ENCODE measurements at regions not wholly inside any gene's neighbourhood (a gene's known extent, or its start where the extent isn't known, plus 50 kb on each side); places are given as distances from the start of the nearest gene placed in this dataset.

DNA sequence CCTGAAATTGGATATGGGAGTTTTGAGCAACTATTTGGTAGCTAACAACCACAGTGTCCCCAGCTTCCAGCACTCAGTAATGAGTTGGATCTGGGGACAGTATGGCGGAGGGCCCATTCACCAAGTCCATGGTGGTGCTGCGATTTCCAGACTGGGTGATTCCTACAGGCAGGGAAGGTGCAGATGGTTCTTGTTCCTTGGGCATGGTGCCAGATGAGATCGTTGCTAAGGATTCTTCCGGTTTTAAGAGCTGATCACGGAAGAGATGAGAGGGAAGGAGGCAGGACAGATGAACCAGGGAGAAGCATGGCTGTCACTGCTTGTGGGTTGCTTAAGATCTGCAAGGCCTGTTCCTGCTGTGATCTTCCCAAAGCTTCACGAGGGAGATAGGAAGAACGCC, 380.3 kb downstream of the TCERG1L start:
- H3K18ac ChIP-seq (ENCODE audit: insufficient read length, low read depth, low read length), result no peak overlapping the region
- H3T11ph ChIP-seq (ENCODE audit: low read length), result no peak overlapping the region
- H2BK12ac ChIP-seq (ENCODE audit: insufficient read length, low read depth, low read length), result no peak overlapping the region
- no peaks in the 10 kb centered on the region for H3K79me1 ChIP-seq (ENCODE audit: insufficient read depth, low read depth, low read length, poor library complexity, severe bottlenecking)
- Mint-ChIP-seq H3K27ac (no peak overlapping the region), H3K9me3 (peaks cover 0 to 5% of the 10 kb centered on the region in 2 experiments; a peak in 2 of 5 replicates), H3K4me1 (peaks cover 27 to 28% of the 10 kb centered on the region in 2 experiments), H3K27me3 (ENCODE audit: low read depth) (peaks cover 38% of the 10 kb centered on the region), H3K4me3 (no peak overlapping the region), H3K36me3 (ENCODE audit: insufficient read depth in 1 of 3, low read depth in 3 of 3) (peaks cover 0 to 2% (median 0%) of the 10 kb centered on the region in 3 experiments; a peak in 2 of 7 replicates)
- no peak overlapping the region for H2BK120ac ChIP-seq (ENCODE audit: low read depth, low read length, poor library complexity, severe bottlenecking)
- H2AFZ ChIP-seq (ENCODE audit: low read length), result no peak overlapping the region
- no CpG with 5 or more reads among the region's 7 CpGs for WGBS (ENCODE audit: extremely low coverage, insufficient read length, low lambda C conversion rate)
- peaks cover 15% of the 10 kb centered on the region; the same call in 1 of the 2 replicates for H3K4me1 ChIP-seq (ENCODE audit: insufficient read depth, low read length)
- no peaks in the 10 kb centered on the region for H4K20me1 ChIP-seq (ENCODE audit: control insufficient read depth, insufficient read depth, insufficient read length)
- no peak overlapping the region for H3K4me2 ChIP-seq (ENCODE audit: insufficient read depth, insufficient read length, low read length)
- no peak overlapping the region for H3K9ac ChIP-seq (ENCODE audit: extremely low read depth, insufficient read length, low read length)
- H4K91ac ChIP-seq (ENCODE audit: insufficient read length, low read depth, low read length), result no peak overlapping the region
- no peaks in the 10 kb centered on the region for H3K27me3 ChIP-seq (ENCODE audit: insufficient read depth, low read length)
- H2BK20ac ChIP-seq (ENCODE audit: low read depth, low read length, poor library complexity, severe bottlenecking), result no peak overlapping the region
- H3K56ac ChIP-seq (ENCODE audit: insufficient read length, low read depth, low read length), result no peak overlapping the region
- no peak overlapping the region for H3K4ac ChIP-seq (ENCODE audit: low read depth, low read length)
- H2AK5ac ChIP-seq (ENCODE audit: insufficient read length, low read length), result no peak overlapping the region
- H4K5ac ChIP-seq (ENCODE audit: insufficient read length, low read depth, low read length), result no peak overlapping the region
- H3K14ac ChIP-seq (ENCODE audit: insufficient read depth, low read length), result no peak overlapping the region
- DNase-seq, result no peak
- H3K23me2 ChIP-seq (ENCODE audit: insufficient read length, low read depth, low read length, poor library complexity, severe bottlenecking), result no peaks in the 10 kb centered on the region
- H2BK15ac ChIP-seq (ENCODE audit: low read depth, low read length), result no peak overlapping the region
- TF ChIP-seq, protein P1, sequence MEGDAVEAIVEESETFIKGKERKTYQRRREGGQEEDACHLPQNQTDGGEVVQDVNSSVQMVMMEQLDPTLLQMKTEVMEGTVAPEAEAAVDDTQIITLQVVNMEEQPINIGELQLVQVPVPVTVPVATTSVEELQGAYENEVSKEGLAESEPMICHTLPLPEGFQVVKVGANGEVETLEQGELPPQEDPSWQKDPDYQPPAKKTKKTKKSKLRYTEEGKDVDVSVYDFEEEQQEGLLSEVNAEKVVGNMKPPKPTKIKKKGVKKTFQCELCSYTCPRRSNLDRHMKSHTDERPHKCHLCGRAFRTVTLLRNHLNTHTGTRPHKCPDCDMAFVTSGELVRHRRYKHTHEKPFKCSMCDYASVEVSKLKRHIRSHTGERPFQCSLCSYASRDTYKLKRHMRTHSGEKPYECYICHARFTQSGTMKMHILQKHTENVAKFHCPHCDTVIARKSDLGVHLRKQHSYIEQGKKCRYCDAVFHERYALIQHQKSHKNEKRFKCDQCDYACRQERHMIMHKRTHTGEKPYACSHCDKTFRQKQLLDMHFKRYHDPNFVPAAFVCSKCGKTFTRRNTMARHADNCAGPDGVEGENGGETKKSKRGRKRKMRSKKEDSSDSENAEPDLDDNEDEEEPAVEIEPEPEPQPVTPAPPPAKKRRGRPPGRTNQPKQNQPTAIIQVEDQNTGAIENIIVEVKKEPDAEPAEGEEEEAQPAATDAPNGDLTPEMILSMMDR (conservative IDR thresholded peaks at IDR 0.05), result no peak
- H2BK5ac ChIP-seq (ENCODE audit: insufficient read length, low read length), result no peak overlapping the region
- no peaks in the 10 kb centered on the region for H3K9me3 ChIP-seq (ENCODE audit: control insufficient read depth, low read depth, low read length)
- H4K8ac ChIP-seq (replicated peaks; ENCODE audit: insufficient read length, low read depth, low read length), result no peak overlapping the region
- no peak overlapping the region for H3K27ac ChIP-seq (ENCODE audit: insufficient read length, low read depth, low read length)
- no peaks in the 10 kb centered on the region for H3K79me2 ChIP-seq (ENCODE audit: insufficient read depth, low read length)
- no peak overlapping the region for H3K23ac ChIP-seq (ENCODE audit: insufficient read length, low read depth, low read length)

Measured in H9 (cell line).